Glutamatergic neuron (in vitro differentiated cells): ENCODE measurements at regions not wholly inside any gene's neighbourhood (a gene's known extent, or its start where the extent isn't known, plus 50 kb on each side); places are given as distances from the start of the nearest gene placed in this dataset.

Experiments
- DNase-seq: peaks from one replicate; pipeline ENCODE4 v3.0.0; 2022
- H3K27ac Mint-ChIP-seq: one replicate; pipeline ENCODE4 v1.8.0; 2020; ENCODE audit warnings: mild to moderate bottlenecking, mixed read lengths, inconsistent platforms; ENCODE audit not compliant: unreplicated experiment
- H3K27me3 Mint-ChIP-seq: one replicate; pipeline ENCODE4 v1.8.0; 2020; ENCODE audit warnings: mild to moderate bottlenecking, moderate library complexity, mixed read lengths, inconsistent platforms; ENCODE audit not compliant: unreplicated experiment
- H3K36me3 Mint-ChIP-seq: one replicate; pipeline ENCODE4 v1.8.0; 2020; ENCODE audit warnings: mild to moderate bottlenecking, mixed read lengths, inconsistent platforms; ENCODE audit not compliant: unreplicated experiment
- H3K4me1 Mint-ChIP-seq: one replicate; pipeline ENCODE4 v1.8.0; 2020; ENCODE audit warnings: mild to moderate bottlenecking, low read depth, mixed read lengths, inconsistent platforms; ENCODE audit not compliant: unreplicated experiment
- H3K4me3 Mint-ChIP-seq: one replicate; pipeline ENCODE4 v1.8.0; 2020; ENCODE audit warnings: mild to moderate bottlenecking, mixed read lengths, inconsistent platforms; ENCODE audit not compliant: unreplicated experiment
- H3K9me3 Mint-ChIP-seq: one replicate; pipeline ENCODE4 v1.8.0; 2020; ENCODE audit warnings: mild to moderate bottlenecking, moderate library complexity, mixed read lengths, inconsistent platforms; ENCODE audit not compliant: unreplicated experiment
- TF ChIP-seq, protein P1 (sequence below): fragments of 200-600 bp; sonication (generic); IDR thresholded peaks from one replicate; pipeline ENCODE4 v1.5.0; 2021; ENCODE audit not compliant: partially characterized antibody, unreplicated experiment

DNA sequence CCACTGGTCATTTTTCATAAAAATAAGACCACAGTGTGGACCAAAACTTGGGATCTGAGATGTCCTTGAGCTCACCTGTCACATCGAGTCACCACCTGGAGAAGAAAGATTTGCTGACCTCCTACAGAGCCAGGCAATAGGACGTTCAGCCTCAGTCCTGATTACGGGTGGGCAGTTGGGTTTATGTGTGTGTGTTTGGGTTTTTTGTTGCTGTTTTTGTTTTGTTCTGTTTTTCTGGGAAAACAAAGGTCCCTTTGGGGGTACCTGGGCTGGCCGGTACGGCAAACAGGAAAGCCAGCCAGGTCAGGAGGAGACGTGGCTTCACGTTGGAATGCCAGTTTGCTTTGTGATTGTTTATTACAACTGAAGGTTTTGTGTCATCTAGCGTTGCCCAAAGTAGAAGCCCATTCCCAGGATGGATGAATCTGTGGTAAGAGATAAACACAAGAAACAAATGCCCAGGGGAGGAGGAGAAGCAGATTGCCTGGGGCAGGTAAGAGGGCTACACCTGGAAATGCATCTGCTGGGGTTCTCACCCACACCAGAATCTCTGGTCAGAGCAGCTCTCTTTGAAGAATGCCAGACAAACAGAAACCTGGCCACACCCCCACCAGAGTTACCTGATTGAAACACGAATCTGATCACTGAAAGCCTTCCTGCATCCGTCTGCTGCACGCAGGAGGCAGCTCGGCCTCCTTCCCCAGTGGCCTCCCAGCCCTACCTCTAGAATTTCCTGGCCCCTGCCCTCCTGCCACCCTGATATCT is 100.1 kb upstream of the DIO3 start:
- Mint-ChIP-seq H3K27ac (no peak overlapping the region), H3K27me3 (peaks cover 10% of the 10 kb centered on the region), H3K9me3 (peaks cover 3% of the 10 kb centered on the region), H3K36me3 (no peaks in the 10 kb centered on the region), H3K4me3 (no peak overlapping the region), H3K4me1 (peaks cover 3% of the 10 kb centered on the region)
- DNase-seq = no peak
- TF ChIP-seq, protein P1, sequence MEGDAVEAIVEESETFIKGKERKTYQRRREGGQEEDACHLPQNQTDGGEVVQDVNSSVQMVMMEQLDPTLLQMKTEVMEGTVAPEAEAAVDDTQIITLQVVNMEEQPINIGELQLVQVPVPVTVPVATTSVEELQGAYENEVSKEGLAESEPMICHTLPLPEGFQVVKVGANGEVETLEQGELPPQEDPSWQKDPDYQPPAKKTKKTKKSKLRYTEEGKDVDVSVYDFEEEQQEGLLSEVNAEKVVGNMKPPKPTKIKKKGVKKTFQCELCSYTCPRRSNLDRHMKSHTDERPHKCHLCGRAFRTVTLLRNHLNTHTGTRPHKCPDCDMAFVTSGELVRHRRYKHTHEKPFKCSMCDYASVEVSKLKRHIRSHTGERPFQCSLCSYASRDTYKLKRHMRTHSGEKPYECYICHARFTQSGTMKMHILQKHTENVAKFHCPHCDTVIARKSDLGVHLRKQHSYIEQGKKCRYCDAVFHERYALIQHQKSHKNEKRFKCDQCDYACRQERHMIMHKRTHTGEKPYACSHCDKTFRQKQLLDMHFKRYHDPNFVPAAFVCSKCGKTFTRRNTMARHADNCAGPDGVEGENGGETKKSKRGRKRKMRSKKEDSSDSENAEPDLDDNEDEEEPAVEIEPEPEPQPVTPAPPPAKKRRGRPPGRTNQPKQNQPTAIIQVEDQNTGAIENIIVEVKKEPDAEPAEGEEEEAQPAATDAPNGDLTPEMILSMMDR = no peak

DNA sequence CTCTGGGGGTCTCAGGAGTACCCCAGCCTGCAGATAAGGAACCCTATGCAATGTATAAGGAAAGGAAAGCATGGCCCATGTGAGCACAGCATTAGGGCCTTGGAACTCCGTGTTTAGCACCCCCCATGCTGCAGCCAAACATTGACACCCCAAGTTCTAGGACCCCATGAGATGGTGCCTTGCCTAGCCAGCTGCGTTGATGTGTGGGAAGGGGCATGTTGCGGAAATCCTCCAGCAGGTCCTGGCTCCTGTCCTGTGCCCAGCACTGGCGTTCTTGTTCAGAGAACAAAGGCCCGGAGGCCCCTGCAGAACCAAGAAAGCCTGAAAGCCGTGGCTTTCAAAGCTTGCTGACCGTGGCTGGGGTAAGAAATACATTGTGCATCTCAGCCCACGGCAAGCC is 99.4 kb upstream of the DIO3 start:
- Mint-ChIP-seq H3K27me3 (peaks cover 3% of the 10 kb centered on the region), H3K4me1 (no peaks in the 10 kb centered on the region), H3K36me3 (no peaks in the 10 kb centered on the region), H3K27ac (no peak overlapping the region), H3K9me3 (no peaks in the 10 kb centered on the region), H3K4me3 (no peak overlapping the region)
- DNase-seq = no peak
- TF ChIP-seq, protein P1 = no peak

DNA sequence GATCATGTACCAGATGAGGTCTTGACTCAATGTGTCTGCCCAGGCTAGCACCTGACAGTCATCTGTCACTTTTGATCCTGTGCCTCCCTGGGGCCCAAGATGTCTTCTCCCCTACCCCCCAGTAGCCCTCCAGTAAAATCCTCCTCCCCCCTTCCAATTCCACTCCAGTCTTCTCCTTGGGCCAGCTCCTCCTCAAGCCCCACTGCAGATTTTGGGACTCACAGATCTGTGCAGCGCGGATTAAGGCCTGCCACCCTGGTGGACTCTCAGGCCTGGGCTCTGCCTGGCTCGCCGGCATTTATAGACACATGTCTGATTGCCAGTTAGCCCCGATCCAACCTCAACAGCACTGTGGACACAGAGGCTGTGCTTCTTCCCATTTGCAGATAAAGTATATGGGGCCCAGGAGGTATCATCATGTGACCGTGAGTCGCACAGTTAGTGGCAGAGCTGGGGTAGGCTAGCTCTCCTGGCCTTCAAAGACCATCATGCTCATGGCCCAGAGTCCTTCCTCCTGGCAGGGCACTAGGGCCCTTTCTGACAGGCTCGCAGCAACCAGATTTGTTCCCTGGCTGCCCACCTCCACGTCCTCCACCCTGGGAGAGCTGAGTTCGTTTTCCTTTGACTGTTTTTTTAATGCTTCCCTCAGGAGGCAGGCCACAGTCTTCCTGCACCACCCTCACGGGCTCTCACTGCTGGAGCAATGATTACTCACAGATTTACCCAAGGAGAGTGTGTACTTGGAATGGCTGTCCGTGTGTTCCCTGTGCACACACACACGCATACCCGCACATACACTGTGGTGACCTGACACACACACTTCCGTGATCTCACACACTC is 98.3 kb upstream of the DIO3 start:
- Mint-ChIP-seq H3K9me3 (no peaks in the 10 kb centered on the region), H3K36me3 (no peaks in the 10 kb centered on the region), H3K4me1 (no peaks in the 10 kb centered on the region), H3K4me3 (no peak overlapping the region), H3K27ac (no peak overlapping the region), H3K27me3 (peaks cover 2% of the 10 kb centered on the region)
- TF ChIP-seq, protein P1 = no peak
- no peak for DNase-seq

DNA sequence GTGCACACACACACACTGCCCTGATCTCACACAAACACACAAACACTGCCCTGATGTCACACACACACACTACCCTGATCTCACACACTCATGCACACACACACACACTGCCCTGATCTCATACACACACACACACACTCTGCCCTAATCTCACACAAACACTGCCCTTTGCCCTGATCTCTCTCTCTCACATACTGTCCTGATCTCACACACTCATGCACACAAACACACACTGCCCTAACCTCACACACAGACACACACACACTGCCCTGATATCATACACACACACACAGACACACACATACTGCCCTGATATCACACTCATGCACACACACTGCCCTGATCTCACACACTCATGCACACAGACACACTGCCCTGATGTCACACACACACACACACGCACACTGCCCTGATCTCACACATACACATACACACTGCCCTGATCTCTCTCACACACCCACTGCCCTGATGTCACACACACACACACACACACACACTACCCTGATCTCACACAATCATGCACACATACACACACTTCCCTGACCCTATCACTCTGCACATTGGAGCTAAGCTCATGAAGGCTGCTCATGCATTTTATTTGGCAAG is 97.6 kb upstream of the DIO3 start:
- TF ChIP-seq, protein P1 = no peak
- Mint-ChIP-seq H3K4me1 (no peaks in the 10 kb centered on the region), H3K36me3 (no peaks in the 10 kb centered on the region), H3K27ac (no peak overlapping the region), H3K4me3 (no peak overlapping the region), H3K27me3 (peaks cover 5% of the 10 kb centered on the region), H3K9me3 (no peaks in the 10 kb centered on the region)
- DNase-seq = no peak
